Kidney epithelial cell (primary cell): ENCODE measurements at regions not wholly inside any gene's neighbourhood (a gene's known extent, or its start where the extent isn't known, plus 50 kb on each side); places are given as distances from the start of the nearest gene placed in this dataset.
"Not testable (repeated sequence)": the region's sequence is repeated elsewhere in the genome, so short reads cannot be mapped to it uniquely, and the experiment has no call there.

Experiments used
- DNase-seq: peaks from one replicate; pipeline ENCODE4 v3.0.0-alpha.2; 2010; ENCODE audit warnings: low read depth
- H3K27me3 ChIP-seq: 2 replicates; pipeline ENCODE4 v1.6.0; 2011; ENCODE audit warnings: low read length; ENCODE audit not compliant: control insufficient read depth, insufficient read depth
- H3K36me3 ChIP-seq: 2 replicates; pipeline ENCODE4 v1.5.1; 2011; ENCODE audit warnings: low read length; ENCODE audit not compliant: control insufficient read depth, insufficient read depth
- H3K4me3 ChIP-seq: 2 replicates; pipeline ENCODE4 v1.5.1; 2011; ENCODE audit warnings: low read depth, mild to moderate bottlenecking, control low read depth, low read length
- CTCF ChIP-seq: IDR thresholded peaks from 2 replicates; pipeline ENCODE4 v1.5.1; 2011; ENCODE audit warnings: mild to moderate bottlenecking, moderate library complexity, low read length, control low read depth, inconsistent platforms; ENCODE audit not compliant: insufficient read depth, poor library complexity, severe bottlenecking

- Histone ChIP-seq H3K4me3 (no peak overlapping the region), H3K27me3 (no peaks in the 10 kb centered on the region), H3K36me3 (no peaks in the 10 kb centered on the region)
- DNase-seq = no peak
- no peak for TF ChIP-seq CTCF
These were observed 145.4 kb upstream of the RXFP1 start for GRCh38 chr4:158376106-158376840.

GRCh38 chr4:158384414-158384813 is 137.3 kb upstream of the RXFP1 start:
- no peak for DNase-seq
- Histone ChIP-seq H3K36me3 (no peaks in the 10 kb centered on the region), H3K4me3 (no peak overlapping the region), H3K27me3 (no peaks in the 10 kb centered on the region)
- TF ChIP-seq CTCF = no peak

- H3K27me3 ChIP-seq = no peaks in the 10 kb centered on the region
- no peaks in the 10 kb centered on the region for H3K36me3 ChIP-seq
- no peak overlapping the region for H3K4me3 ChIP-seq
- TF ChIP-seq CTCF = no peak
- no peak for DNase-seq
These were observed 126.3 kb upstream of the RXFP1 start for GRCh38 chr4:158395343-158395742.

GRCh38 chr4:158395889-158396288 is 125.8 kb upstream of the RXFP1 start:
- no peak for TF ChIP-seq CTCF
- Histone ChIP-seq H3K36me3 (no peaks in the 10 kb centered on the region), H3K27me3 (no peaks in the 10 kb centered on the region), H3K4me3 (no peak overlapping the region)
- DNase-seq = no peak

- Histone ChIP-seq H3K4me3 (no peak overlapping the region), H3K36me3 (no peaks in the 10 kb centered on the region), H3K27me3 (no peaks in the 10 kb centered on the region)
- TF ChIP-seq CTCF = no peak
- DNase-seq = no peak
These were observed 123.9 kb upstream of the RXFP1 start for GRCh38 chr4:158397781-158398180.

GRCh38 chr4:158407961-158408360 is 113.7 kb upstream of the RXFP1 start:
- not testable (repeated sequence) for H3K27me3 ChIP-seq, H3K36me3 ChIP-seq, H3K4me3 ChIP-seq, DNase-seq
